GM12878 (cell line): ENCODE measurements at regions not wholly inside any gene's neighbourhood (a gene's known extent, or its start where the extent isn't known, plus 50 kb on each side); places are given as distances from the start of the nearest gene placed in this dataset.

ENCODE experiments used
- ATAC-seq: fragments of 200-7000 bp; cut with Tn5 transposase; 3 replicates; pipeline ENCODE4 v1.9.1; 2020; ENCODE audit warnings: mild to moderate bottlenecking, moderate library complexity
- BruUV-seq: library from RNA; stranded (reverse); fragments of 400-500 nt; replicated peaks from 2 replicates; lab custom pipeline; 2021; lab: Mats Ljungman, UMichigan
- CTCF ChIA-PET: fragments of 300-600 bp; sonication (Branson Sonifier 250); formaldehyde crosslinking; extraction: SDS; loops from one replicate; lab custom pipeline; 2021; ENCODE audit warnings: inconsistent platforms; lab: Yijun Ruan, JAX
- POLR2A ChIA-PET: fragments of 350-600 bp; formaldehyde crosslinking; extraction: SDS; loops from one replicate; lab custom pipeline; 2021; ENCODE audit warnings: inconsistent platforms; lab: Charles Lee
- RAD21 ChIA-PET: fragments of 300-600 bp; sonication (Branson Sonifier 250); formaldehyde crosslinking; loops from one replicate; lab custom pipeline; 2023; ENCODE audit warnings: antibody characterized with exemption; ENCODE audit not compliant: unreplicated experiment; lab: Charles Lee
- SMC1A ChIA-PET: fragments of 300-600 bp; sonication (Branson Sonifier 250); formaldehyde crosslinking; loops from one replicate; lab custom pipeline; 2023; ENCODE audit not compliant: unreplicated experiment, uncharacterized antibody; lab: Charles Lee
- DNase-seq: peaks from one replicate; pipeline ENCODE4 v3.0.0-alpha.2; 2011; ENCODE audit warnings: low read depth, low spot score
- FAIRE-seq: peaks from 3 replicates; lab custom pipeline; 2011; peaks lifted over from hg19 to GRCh38; lab: Jason Lieb, UNC
- H2AFZ ChIP-seq: 2 replicates; pipeline ENCODE4 v1.6.0; 2011; ENCODE audit warnings: low read depth, low read length, control low read depth; ENCODE audit not compliant: control insufficient read depth
- H3K27ac ChIP-seq: 2 replicates; pipeline ENCODE4 v1.5.1; 2011; ENCODE audit warnings: control low read depth; ENCODE audit not compliant: control insufficient read depth, insufficient read depth
- H3K27me3 ChIP-seq, 2 experiments: replicated peaks in 1 of 2; 2 replicates each; pipeline versions ENCODE4 v1.6.0 to v1.6.1; 2011; ENCODE audit warnings: low read length in 1 of 2; ENCODE audit not compliant: control insufficient read depth in 2 of 2, insufficient read depth in 2 of 2
- H3K36me3 ChIP-seq, 2 experiments: 2 replicates each; pipeline ENCODE4 v1.5.1; 2011; ENCODE audit warnings: low read length in 1 of 2; ENCODE audit not compliant: control insufficient read depth in 2 of 2, insufficient read depth in 2 of 2
- H3K4me1 ChIP-seq: 2 replicates; pipeline ENCODE4 v1.6.1; 2011; ENCODE audit warnings: mild to moderate bottlenecking, low read length, moderate library complexity, mixed read lengths; ENCODE audit not compliant: control insufficient read depth, insufficient read depth
- H3K4me2 ChIP-seq: 2 replicates; pipeline ENCODE4 v1.6.0; 2011; ENCODE audit warnings: control low read depth; ENCODE audit not compliant: control insufficient read depth, insufficient read depth
- H3K4me3 ChIP-seq: fragments of 200-600 bp; sonication (generic); 2 replicates; pipeline ENCODE4 v1.5.1; 2016
- H3K79me2 ChIP-seq: 2 replicates; pipeline ENCODE4 v1.6.0; 2011; ENCODE audit warnings: low read length; ENCODE audit not compliant: control insufficient read depth, insufficient read depth
- H3K9ac ChIP-seq: 2 replicates; pipeline ENCODE4 v1.8.0; 2011; ENCODE audit warnings: low read length, control low read depth, mixed read lengths; ENCODE audit not compliant: control insufficient read depth, insufficient read depth
- H3K9me3 ChIP-seq: replicated peaks from 3 replicates; pipeline ENCODE4 v1.5.1; 2011; ENCODE audit warnings: mild to moderate bottlenecking, low read length; ENCODE audit not compliant: control insufficient read depth, insufficient read depth
- H4K20me1 ChIP-seq: 2 replicates; pipeline ENCODE4 v1.6.0; 2011; ENCODE audit not compliant: control insufficient read depth, insufficient read depth
- ATF3 ChIP-seq: IDR thresholded peaks from 2 replicates; pipeline ENCODE4 v1.6.1; 2011; ENCODE audit warnings: low read depth, mild to moderate bottlenecking, low read length, moderate library complexity, borderline replicate concordance; ENCODE audit errors: extremely low read depth
- CREB1 ChIP-seq: IDR thresholded peaks from 2 replicates; pipeline ENCODE4 v1.6.1; 2012; ENCODE audit warnings: low read depth, mild to moderate bottlenecking, inconsistent platforms
- E4F1 ChIP-seq: fragments of 450-650 bp; IDR thresholded peaks from 2 replicates; pipeline ENCODE4 v1.6.1; 2018; ENCODE audit warnings: borderline replicate concordance, mild to moderate bottlenecking; ENCODE audit not compliant: partially characterized antibody
- FOXM1 ChIP-seq: IDR thresholded peaks from 2 replicates; pipeline ENCODE4 v1.6.1; 2012; ENCODE audit warnings: low read depth, mild to moderate bottlenecking, inconsistent platforms, low read length, moderate library complexity
- GABPA ChIP-seq: IDR thresholded peaks from 2 replicates; pipeline ENCODE4 v1.6.1; 2014; ENCODE audit warnings: antibody characterized with exemption, low read depth, mild to moderate bottlenecking, inconsistent platforms
- MEF2A ChIP-seq: IDR thresholded peaks from 2 replicates; pipeline ENCODE4 v1.6.1; 2011; ENCODE audit warnings: low read depth, mild to moderate bottlenecking, low read length, moderate library complexity; ENCODE audit not compliant: insufficient read depth
- MYC ChIP-seq: IDR thresholded peaks from 2 replicates; pipeline ENCODE4 v1.6.1; 2011; ENCODE audit warnings: mild to moderate bottlenecking, low read length, moderate library complexity, inconsistent platforms; ENCODE audit not compliant: insufficient read depth, insufficient replicate concordance, insufficient read length, severe bottlenecking
- NFXL1 ChIP-seq: fragments of 450-650 bp; IDR thresholded peaks from 2 replicates; pipeline ENCODE4 v1.6.1; 2017; ENCODE audit warnings: antibody characterized with exemption, mild to moderate bottlenecking, borderline replicate concordance
- NKRF ChIP-seq: fragments of 450-650 bp; conservative IDR thresholded peaks from 2 replicates; pipeline ENCODE4 v1.6.1; 2017; ENCODE audit warnings: mild to moderate bottlenecking, moderate library complexity
- NRF1 ChIP-seq: conservative IDR thresholded peaks from 2 replicates; pipeline ENCODE4 v1.6.1; 2011; ENCODE audit warnings: mild to moderate bottlenecking, low read depth, low read length, improper control_type of control experiment
- RBBP5 ChIP-seq: fragments of 200-600 bp; sonication (generic); conservative IDR thresholded peaks from 2 replicates; pipeline ENCODE4 v1.6.1; 2016
- SIN3A ChIP-seq: IDR thresholded peaks from 2 replicates; pipeline ENCODE4 v1.6.1; 2012; ENCODE audit warnings: low read depth, low read length, improper control_type of control experiment
- SMC3 ChIP-seq: IDR thresholded peaks from 2 replicates; pipeline ENCODE4 v1.6.1; 2011; ENCODE audit warnings: low read length, improper control_type of control experiment, borderline replicate concordance
- TAF1 ChIP-seq: IDR thresholded peaks from 2 replicates; pipeline ENCODE4 v1.6.1; 2011; ENCODE audit warnings: mild to moderate bottlenecking, low read depth, low read length, borderline replicate concordance
- ZBTB33 ChIP-seq: fragments of 450-650 bp; IDR thresholded peaks from 2 replicates; pipeline ENCODE4 v1.6.1; 2017; ENCODE audit warnings: mild to moderate bottlenecking
- WGBS: methylation state at CpG from one replicate; pipeline ENCODE4 v1.1.6; 2016; ENCODE audit warnings: low lambda C conversion rate; ENCODE audit not compliant: insufficient replicate concordance, insufficient coverage; ENCODE audit errors: missing lambda C conversion rate; 5-methylcytosine and 5-hydroxymethylcytosine counted together
- in situ Hi-C: fragments of 300-500 bp; cut with MboI; formaldehyde crosslinking; loops from 9 replicates; pipeline ENCODE4 v1.14.3; 2018; ENCODE audit warnings: mixed read lengths
- intact Hi-C: fragments of 100-400 bp; cut with micrococcal nuclease; formaldehyde crosslinking; loops from one replicate; pipeline ENCODE4 v1.14.2; 2022; ENCODE audit not compliant: unreplicated experiment
- TF ChIP-seq, protein P1 (sequence below): IDR thresholded peaks from 2 replicates; pipeline ENCODE4 v1.6.1; 2011; ENCODE audit warnings: low read depth, low read length, improper control_type of control experiment, borderline replicate concordance

GRCh38 chr3:168250415-168250861 is 154.7 kb upstream of the GOLIM4 start:
- H2AFZ ChIP-seq, result peak overlapping the region; percentile 87
- H3K9ac ChIP-seq, result peak overlapping the region; percentile 45
- ChIA-PET CTCF (interaction anchor here (1.0 to 1.1 kb wide), 2 partner anchors 34 to 39 kb away, joined by 3 read pairs; no protein-coding TSS in a partner anchor), RAD21 (interaction anchor here (1.2 to 1.7 kb wide), 4 partner anchors 11 to 56 kb away, joined by 3 to 7 read pairs (median 4); no protein-coding TSS in a partner anchor), POLR2A (no interaction called here), SMC1A (interaction anchor here (0.9 to 1.4 kb wide), 4 partner anchors 10 to 615 kb away, joined by 3 to 5 read pairs (median 4); no protein-coding TSS in a partner anchor)
- peaks cover 3% of the 10 kb centered on the region; the same call in 2 of the 3 replicates for H3K9me3 ChIP-seq
- H3K79me2 ChIP-seq, result no peaks in the 10 kb centered on the region
- H3K27ac ChIP-seq, result peak overlapping the region; percentile 59
- WGBS, result 17% methylated on average over 16 of the region's 16 CpGs
- intact Hi-C loops, result loop anchor here (1.0 kb wide), 1 partner anchor 217 kb away; no protein-coding TSS in a partner anchor
- peak; percentile 52 for ATAC-seq
- in situ Hi-C loops, result no loop called here
- FAIRE-seq, result peak; percentile 52
- peaks cover 12% of the 10 kb centered on the region; the same call in 1 of the 2 replicates for H3K4me1 ChIP-seq
- no peaks in the 10 kb centered on the region for H3K27me3 ChIP-seq
- H3K4me3 ChIP-seq, result peak overlapping the region; percentile 78
- H3K4me2 ChIP-seq, result peak overlapping the region; percentile 94
- no peaks in the 10 kb centered on the region for H3K36me3 ChIP-seq
- no peak for DNase-seq
- TSS peak; percentile 64 for BruUV-seq
- no peaks in the 10 kb centered on the region for H4K20me1 ChIP-seq
- TF ChIP-seq MYC, result no peak
- TF ChIP-seq, protein P1, sequence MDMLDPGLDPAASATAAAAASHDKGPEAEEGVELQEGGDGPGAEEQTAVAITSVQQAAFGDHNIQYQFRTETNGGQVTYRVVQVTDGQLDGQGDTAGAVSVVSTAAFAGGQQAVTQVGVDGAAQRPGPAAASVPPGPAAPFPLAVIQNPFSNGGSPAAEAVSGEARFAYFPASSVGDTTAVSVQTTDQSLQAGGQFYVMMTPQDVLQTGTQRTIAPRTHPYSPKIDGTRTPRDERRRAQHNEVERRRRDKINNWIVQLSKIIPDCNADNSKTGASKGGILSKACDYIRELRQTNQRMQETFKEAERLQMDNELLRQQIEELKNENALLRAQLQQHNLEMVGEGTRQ, result no peak
- no peak for TF ChIP-seq ATF3
- no peak for TF ChIP-seq SMC3
- TF ChIP-seq E4F1, result no peak
- no peak for TF ChIP-seq FOXM1
- no peak for TF ChIP-seq GABPA
- TF ChIP-seq MEF2A, result no peak
- no peak for TF ChIP-seq NKRF
- no peak for TF ChIP-seq RBBP5
- no peak for TF ChIP-seq TAF1
- TF ChIP-seq ZBTB33, result no peak
- TF ChIP-seq NRF1, result no peak
- TF ChIP-seq NFXL1, result no peak
- TF ChIP-seq CREB1, result no peak
- no peak for TF ChIP-seq SIN3A
